ENCODE measurements at regions not wholly inside any gene's neighbourhood (a gene's known extent, or its start where the extent isn't known, plus 50 kb on each side); places are given as distances from the start of the nearest gene placed in this dataset.

GRCh38 chr16:76157629-76158028 is 119.6 kb upstream of the CNTNAP4 start:
- WGBS, 2 donors: 65 to 72% methylated on average over 5 of the region's 5 CpGs

GRCh38 chr16:76162046-76162445 is 115.2 kb upstream of the CNTNAP4 start:
- no peak for TF ChIP-seq POLR2A (IDR thresholded peaks at IDR 0.05)
- TF ChIP-seq POLR2AphosphoS5 (IDR thresholded peaks at IDR 0.05): no peak
- TF ChIP-seq EP300 (IDR thresholded peaks at IDR 0.05): no peak
- no peak for TF ChIP-seq CTCF (IDR thresholded peaks at IDR 0.05)
- intact Hi-C loops (cut with DNase I): no loop called here
- H3K9me3 ChIP-seq: no peaks in the 10 kb centered on the region
- H3K4me3 ChIP-seq: no peak overlapping the region
- no peaks in the 10 kb centered on the region for H3K36me3 ChIP-seq
- H3K27ac ChIP-seq: no peak overlapping the region
- no peaks in the 10 kb centered on the region for H3K27me3 ChIP-seq
- no peaks in the 10 kb centered on the region for H3K4me1 ChIP-seq
- DNase-seq: no peak
- 69 to 77% methylated on average over 3 of the region's 3 CpGs for WGBS, 2 donors

More at GRCh38 chr16:76157629-76158028, 119.6 kb upstream of the CNTNAP4 start:
- Histone ChIP-seq H3K9me3 (no peaks in the 10 kb centered on the region), H3K27ac (no peak overlapping the region), H3K4me1 (no peaks in the 10 kb centered on the region), H3K4me3 (no peak overlapping the region), H3K36me3 (no peaks in the 10 kb centered on the region), H3K27me3 (no peaks in the 10 kb centered on the region)
- DNase-seq: no peak
- intact Hi-C loops (cut with DNase I): no loop called here
- no peak for TF ChIP-seq POLR2A (IDR thresholded peaks at IDR 0.05)
- TF ChIP-seq CTCF (IDR thresholded peaks at IDR 0.05): no peak
- TF ChIP-seq EP300 (IDR thresholded peaks at IDR 0.05): no peak
- TF ChIP-seq POLR2AphosphoS5 (IDR thresholded peaks at IDR 0.05): no peak

- H3K4me1 ChIP-seq: no peaks in the 10 kb centered on the region
- no peak overlapping the region for H3K4me3 ChIP-seq
- H3K36me3 ChIP-seq: no peaks in the 10 kb centered on the region
- WGBS, 2 donors: 85 to 92% methylated on average over 2 of the region's 2 CpGs
- no peaks in the 10 kb centered on the region for H3K27me3 ChIP-seq
- no peak for TF ChIP-seq EP300 (IDR thresholded peaks at IDR 0.05)
- H3K27ac ChIP-seq: no peak overlapping the region
- no peaks in the 10 kb centered on the region for H3K9me3 ChIP-seq
- DNase-seq: no peak
- intact Hi-C loops (cut with DNase I): no loop called here
Observed at GRCh38 chr16:76164970-76165558, 112.1 kb upstream of the CNTNAP4 start.

GRCh38 chr16:76175718-76176117 is 101.5 kb upstream of the CNTNAP4 start:
- no peaks in the 10 kb centered on the region for H3K36me3 ChIP-seq
- intact Hi-C loops (cut with DNase I): no loop called here
- WGBS, 2 donors: 49 to 67% methylated on average over 3 of the region's 3 CpGs

GRCh38 chr16:76176153-76176552 is 101.0 kb upstream of the CNTNAP4 start:
- TF ChIP-seq EP300 (IDR thresholded peaks at IDR 0.05): no peak
- TF ChIP-seq POLR2A (IDR thresholded peaks at IDR 0.05): no peak
- TF ChIP-seq CTCF (IDR thresholded peaks at IDR 0.05): no peak
- no peak for TF ChIP-seq POLR2AphosphoS5 (IDR thresholded peaks at IDR 0.05)
- intact Hi-C loops (cut with DNase I): no loop called here
- H3K9me3 ChIP-seq: no peaks in the 10 kb centered on the region

More at GRCh38 chr16:76175718-76176117, 101.5 kb upstream of the CNTNAP4 start:
- DNase-seq: no peak
- Histone ChIP-seq H3K27me3 (no peaks in the 10 kb centered on the region), H3K4me3 (no peak overlapping the region), H3K27ac (no peak overlapping the region), H3K4me1 (no peaks in the 10 kb centered on the region), H3K9me3 (no peaks in the 10 kb centered on the region)
- no peak for TF ChIP-seq EP300 (IDR thresholded peaks at IDR 0.05)

GRCh38 chr16:76176616-76177015 is 100.6 kb upstream of the CNTNAP4 start:
- H3K27me3 ChIP-seq: no peaks in the 10 kb centered on the region
- H3K4me1 ChIP-seq: no peaks in the 10 kb centered on the region
- TF ChIP-seq EP300 (IDR thresholded peaks at IDR 0.05): no peak
- TF ChIP-seq POLR2A (IDR thresholded peaks at IDR 0.05): no peak
- TF ChIP-seq POLR2AphosphoS5 (IDR thresholded peaks at IDR 0.05): no peak
- TF ChIP-seq CTCF (IDR thresholded peaks at IDR 0.05): no peak
- no peaks in the 10 kb centered on the region for H3K9me3 ChIP-seq
- intact Hi-C loops (cut with DNase I): no loop called here
- no peak overlapping the region for H3K27ac ChIP-seq
- no peak overlapping the region for H3K4me3 ChIP-seq
- WGBS, 2 donors: 79 to 90% methylated on average over 4 of the region's 4 CpGs
- no peak for DNase-seq
- H3K36me3 ChIP-seq: no peaks in the 10 kb centered on the region

More at GRCh38 chr16:76176153-76176552, 101.0 kb upstream of the CNTNAP4 start:
- Histone ChIP-seq H3K36me3 (no peaks in the 10 kb centered on the region), H3K27me3 (no peaks in the 10 kb centered on the region), H3K4me1 (no peaks in the 10 kb centered on the region), H3K4me3 (no peak overlapping the region), H3K27ac (no peak overlapping the region)
- WGBS, 2 donors: 60 to 68% methylated on average over 4 of the region's 4 CpGs
- no peak for DNase-seq

Measured in sigmoid colon (tissue), 6 donors.